Liver (tissue), 8 donors: ENCODE measurements at regions not wholly inside any gene's neighbourhood (a gene's known extent, or its start where the extent isn't known, plus 50 kb on each side); places are given as distances from the start of the nearest gene placed in this dataset.

Experiments
- DNase-seq: peaks from one replicate; pipeline ENCODE4 v3.0.0-alpha.2; 2017; ENCODE audit warnings: low spot score
- H3K27ac ChIP-seq, 2 donors: one replicate each; pipeline ENCODE4 v1.7.0; 2013; ENCODE audit warnings: inconsistent platforms in 2 of 2, low read length in 2 of 2, control low read depth in 1 of 2, low read depth in 1 of 2, mild to moderate bottlenecking in 1 of 2
- H3K27me3 ChIP-seq, 4 donors: one replicate each; pipeline versions ENCODE4 v1.6.1 to v1.7.0; 2013; ENCODE audit warnings: low read length in 3 of 4, inconsistent platforms in 1 of 4, mild to moderate bottlenecking in 1 of 4, moderate library complexity in 1 of 4; ENCODE audit not compliant: control insufficient read depth in 4 of 4, insufficient read depth in 4 of 4
- H3K36me3 ChIP-seq, 4 donors: one replicate each; pipeline versions ENCODE4 v1.6.1 to v1.7.0; 2013; ENCODE audit warnings: low read length in 3 of 4, mild to moderate bottlenecking in 3 of 4, low read depth in 1 of 4, moderate library complexity in 1 of 4; ENCODE audit not compliant: control insufficient read depth in 4 of 4, insufficient read depth in 3 of 4
- H3K4me1 ChIP-seq, 4 donors: one replicate each; pipeline versions ENCODE4 v1.6.1 to v1.7.0; 2013; ENCODE audit warnings: low read length in 3 of 4, mild to moderate bottlenecking in 3 of 4, moderate library complexity in 1 of 4; ENCODE audit not compliant: control insufficient read depth in 4 of 4, insufficient read depth in 4 of 4
- H3K4me3 ChIP-seq, 3 donors: one replicate each; pipeline versions ENCODE4 v1.6.1 to v1.7.0; 2013; ENCODE audit warnings: low read length in 3 of 3, control low read depth in 1 of 3, low read depth in 1 of 3, mild to moderate bottlenecking in 1 of 3
- H3K9ac ChIP-seq, 2 donors: one replicate each; pipeline ENCODE4 v1.7.0; 2013; ENCODE audit warnings: low read length in 2 of 2, mild to moderate bottlenecking in 2 of 2, moderate library complexity in 2 of 2, control low read depth in 1 of 2, low read depth in 1 of 2
- H3K9me3 ChIP-seq, 4 donors: one replicate each; pipeline versions ENCODE4 v1.6.1 to v1.7.0; 2013; ENCODE audit warnings: low read length in 3 of 4; ENCODE audit not compliant: control insufficient read depth in 4 of 4
- EGR1 ChIP-seq, 2 donors: IDR thresholded peaks; 2 replicates each; pipeline ENCODE4 v1.6.1; 2016 to 2018; ENCODE audit warnings: antibody characterized with exemption in 2 of 2, low read depth in 2 of 2
- FOXA1 ChIP-seq: IDR thresholded peaks from 2 replicates; pipeline ENCODE4 v1.6.1; 2016; ENCODE audit warnings: antibody characterized with exemption
- FOXA2 ChIP-seq: IDR thresholded peaks from 2 replicates; pipeline ENCODE4 v1.6.1; 2016; ENCODE audit warnings: antibody characterized with exemption
- GABPA ChIP-seq, 2 donors: IDR thresholded peaks in 1 of 2; conservative IDR thresholded peaks in 1 of 2; 2 replicates each; pipeline ENCODE4 v1.6.1; 2016; ENCODE audit warnings: antibody characterized with exemption in 2 of 2, mild to moderate bottlenecking in 1 of 2, moderate library complexity in 1 of 2
- HNF4A ChIP-seq, 2 donors: conservative IDR thresholded peaks; 2 replicates each; pipeline ENCODE4 v1.6.1; 2016; ENCODE audit warnings: antibody characterized with exemption in 2 of 2, mild to moderate bottlenecking in 2 of 2
- HNF4G ChIP-seq: IDR thresholded peaks from 2 replicates; pipeline ENCODE4 v1.6.1; 2016; ENCODE audit warnings: antibody characterized with exemption
- JUND ChIP-seq, 2 donors: IDR thresholded peaks; 2 replicates each; pipeline ENCODE4 v1.6.1; 2016; ENCODE audit warnings: antibody characterized with exemption in 2 of 2
- NR2F2 ChIP-seq: IDR thresholded peaks from 2 replicates; pipeline ENCODE4 v1.6.1; 2016; ENCODE audit warnings: antibody characterized with exemption
- RAD21 ChIP-seq, 2 donors: IDR thresholded peaks; 2 replicates each; pipeline ENCODE4 v1.6.1; 2016; ENCODE audit warnings: antibody characterized with exemption in 2 of 2, mild to moderate bottlenecking in 2 of 2
- RXRA ChIP-seq, 2 donors: IDR thresholded peaks; 2 replicates each; pipeline ENCODE4 v1.6.1; 2017 to 2018; ENCODE audit warnings: antibody characterized with exemption in 2 of 2, mild to moderate bottlenecking in 1 of 2
- SP1 ChIP-seq: IDR thresholded peaks from 2 replicates; pipeline ENCODE4 v1.6.1; 2018; ENCODE audit warnings: antibody characterized with exemption, mild to moderate bottlenecking
- TAF1 ChIP-seq: conservative IDR thresholded peaks from 2 replicates; pipeline ENCODE4 v1.6.1; 2016; ENCODE audit warnings: antibody characterized with exemption, mild to moderate bottlenecking
- YY1 ChIP-seq: IDR thresholded peaks from 2 replicates; pipeline ENCODE4 v1.6.1; 2016; ENCODE audit warnings: antibody characterized with exemption, mild to moderate bottlenecking
- WGBS: extraction: QIAGEN DNeasy Blood & Tissue Kit; methylation state at CpG from one replicate; pipeline ENCODE4 v1.1.7; 2013; 5-methylcytosine and 5-hydroxymethylcytosine counted together
- TF ChIP-seq, protein P1 (sequence below): IDR thresholded peaks from 2 replicates; pipeline ENCODE4 v1.6.1; 2016; ENCODE audit warnings: antibody characterized with exemption, mild to moderate bottlenecking
- TF ChIP-seq, protein P2 (sequence below): fragments of 150-350 bp; IDR thresholded peaks from 2 replicates; pipeline ENCODE4 v1.5.1; 2017; ENCODE audit warnings: improper control_type of control experiment, low read depth, low read length; ENCODE audit not compliant: missing input control
- TF ChIP-seq, protein P3 (sequence below): IDR thresholded peaks from 2 replicates; pipeline ENCODE4 v1.6.1; 2016; ENCODE audit warnings: antibody characterized with exemption
- TF ChIP-seq, protein P4 (sequence below): IDR thresholded peaks from 2 replicates; pipeline ENCODE4 v1.6.1; 2016; ENCODE audit warnings: antibody characterized with exemption
- TF ChIP-seq, protein P5 (sequence below): IDR thresholded peaks from 2 replicates; pipeline ENCODE4 v1.6.1; 2016; ENCODE audit warnings: antibody characterized with exemption
- donor health status: healthy.
- donor health status: healthy.
- donor health status: healthy.
- donor health status: healthy.
- donor health status: healthy.

DNA sequence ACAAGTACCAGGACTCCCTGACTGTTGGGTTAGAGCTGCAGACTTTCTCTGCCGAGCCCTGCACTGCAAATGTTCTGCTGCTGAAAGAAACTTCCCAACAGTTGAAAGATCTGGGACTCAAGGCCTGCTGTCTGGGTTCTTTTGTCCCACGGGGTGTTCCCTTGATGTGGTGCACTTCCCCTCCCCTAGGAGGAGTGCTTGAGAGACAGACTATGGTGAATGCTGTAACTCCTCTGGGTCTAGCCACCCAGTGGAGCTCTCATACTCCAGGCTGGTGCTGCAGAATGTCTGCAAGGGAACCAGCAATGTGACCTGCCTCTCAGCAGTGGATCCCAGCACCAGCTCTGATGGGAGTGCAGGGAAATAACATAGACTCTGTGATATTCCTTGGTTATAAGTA lies 129.2 kb upstream of the SLCO1B1 start:
- H3K4me1 ChIP-seq = no peaks in the 10 kb centered on the region
- H3K9me3 ChIP-seq = no peaks in the 10 kb centered on the region
- H3K36me3 ChIP-seq = peaks cover 0 to 6% (median 0%) of the 10 kb centered on the region in 4 donors
- H3K4me3 ChIP-seq = peak overlapping the region in 1 of 3 donors; percentile 1
- WGBS = 83% methylated on average over 2 of the region's 2 CpGs
- TF ChIP-seq FOXA1 = no peak
- TF ChIP-seq, protein P1, sequence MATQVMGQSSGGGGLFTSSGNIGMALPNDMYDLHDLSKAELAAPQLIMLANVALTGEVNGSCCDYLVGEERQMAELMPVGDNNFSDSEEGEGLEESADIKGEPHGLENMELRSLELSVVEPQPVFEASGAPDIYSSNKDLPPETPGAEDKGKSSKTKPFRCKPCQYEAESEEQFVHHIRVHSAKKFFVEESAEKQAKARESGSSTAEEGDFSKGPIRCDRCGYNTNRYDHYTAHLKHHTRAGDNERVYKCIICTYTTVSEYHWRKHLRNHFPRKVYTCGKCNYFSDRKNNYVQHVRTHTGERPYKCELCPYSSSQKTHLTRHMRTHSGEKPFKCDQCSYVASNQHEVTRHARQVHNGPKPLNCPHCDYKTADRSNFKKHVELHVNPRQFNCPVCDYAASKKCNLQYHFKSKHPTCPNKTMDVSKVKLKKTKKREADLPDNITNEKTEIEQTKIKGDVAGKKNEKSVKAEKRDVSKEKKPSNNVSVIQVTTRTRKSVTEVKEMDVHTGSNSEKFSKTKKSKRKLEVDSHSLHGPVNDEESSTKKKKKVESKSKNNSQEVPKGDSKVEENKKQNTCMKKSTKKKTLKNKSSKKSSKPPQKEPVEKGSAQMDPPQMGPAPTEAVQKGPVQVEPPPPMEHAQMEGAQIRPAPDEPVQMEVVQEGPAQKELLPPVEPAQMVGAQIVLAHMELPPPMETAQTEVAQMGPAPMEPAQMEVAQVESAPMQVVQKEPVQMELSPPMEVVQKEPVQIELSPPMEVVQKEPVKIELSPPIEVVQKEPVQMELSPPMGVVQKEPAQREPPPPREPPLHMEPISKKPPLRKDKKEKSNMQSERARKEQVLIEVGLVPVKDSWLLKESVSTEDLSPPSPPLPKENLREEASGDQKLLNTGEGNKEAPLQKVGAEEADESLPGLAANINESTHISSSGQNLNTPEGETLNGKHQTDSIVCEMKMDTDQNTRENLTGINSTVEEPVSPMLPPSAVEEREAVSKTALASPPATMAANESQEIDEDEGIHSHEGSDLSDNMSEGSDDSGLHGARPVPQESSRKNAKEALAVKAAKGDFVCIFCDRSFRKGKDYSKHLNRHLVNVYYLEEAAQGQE = no peak
- TF ChIP-seq SP1 = no peak
- TF ChIP-seq RAD21 (IDR thresholded peaks at IDR 0.05) = no peak
- no peak for TF ChIP-seq HNF4A (conservative IDR thresholded peaks at IDR 0.05)
- TF ChIP-seq FOXA2 = no peak
- TF ChIP-seq NR2F2 = no peak
- TF ChIP-seq EGR1 (IDR thresholded peaks at IDR 0.05; ENCODE audit: low read depth in 2 of 2) = no peak
- no peak for TF ChIP-seq HNF4G
- TF ChIP-seq TAF1 = no peak
- TF ChIP-seq, protein P2, sequence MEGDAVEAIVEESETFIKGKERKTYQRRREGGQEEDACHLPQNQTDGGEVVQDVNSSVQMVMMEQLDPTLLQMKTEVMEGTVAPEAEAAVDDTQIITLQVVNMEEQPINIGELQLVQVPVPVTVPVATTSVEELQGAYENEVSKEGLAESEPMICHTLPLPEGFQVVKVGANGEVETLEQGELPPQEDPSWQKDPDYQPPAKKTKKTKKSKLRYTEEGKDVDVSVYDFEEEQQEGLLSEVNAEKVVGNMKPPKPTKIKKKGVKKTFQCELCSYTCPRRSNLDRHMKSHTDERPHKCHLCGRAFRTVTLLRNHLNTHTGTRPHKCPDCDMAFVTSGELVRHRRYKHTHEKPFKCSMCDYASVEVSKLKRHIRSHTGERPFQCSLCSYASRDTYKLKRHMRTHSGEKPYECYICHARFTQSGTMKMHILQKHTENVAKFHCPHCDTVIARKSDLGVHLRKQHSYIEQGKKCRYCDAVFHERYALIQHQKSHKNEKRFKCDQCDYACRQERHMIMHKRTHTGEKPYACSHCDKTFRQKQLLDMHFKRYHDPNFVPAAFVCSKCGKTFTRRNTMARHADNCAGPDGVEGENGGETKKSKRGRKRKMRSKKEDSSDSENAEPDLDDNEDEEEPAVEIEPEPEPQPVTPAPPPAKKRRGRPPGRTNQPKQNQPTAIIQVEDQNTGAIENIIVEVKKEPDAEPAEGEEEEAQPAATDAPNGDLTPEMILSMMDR = no peak
- no peak for TF ChIP-seq RXRA (IDR thresholded peaks at IDR 0.05)
- TF ChIP-seq, protein P3, sequence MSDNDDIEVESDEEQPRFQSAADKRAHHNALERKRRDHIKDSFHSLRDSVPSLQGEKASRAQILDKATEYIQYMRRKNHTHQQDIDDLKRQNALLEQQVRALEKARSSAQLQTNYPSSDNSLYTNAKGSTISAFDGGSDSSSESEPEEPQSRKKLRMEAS = no peak
- TF ChIP-seq, protein P4, sequence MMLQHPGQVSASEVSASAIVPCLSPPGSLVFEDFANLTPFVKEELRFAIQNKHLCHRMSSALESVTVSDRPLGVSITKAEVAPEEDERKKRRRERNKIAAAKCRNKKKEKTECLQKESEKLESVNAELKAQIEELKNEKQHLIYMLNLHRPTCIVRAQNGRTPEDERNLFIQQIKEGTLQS = no peak
- TF ChIP-seq JUND (IDR thresholded peaks at IDR 0.05) = no peak
- TF ChIP-seq, protein P5, sequence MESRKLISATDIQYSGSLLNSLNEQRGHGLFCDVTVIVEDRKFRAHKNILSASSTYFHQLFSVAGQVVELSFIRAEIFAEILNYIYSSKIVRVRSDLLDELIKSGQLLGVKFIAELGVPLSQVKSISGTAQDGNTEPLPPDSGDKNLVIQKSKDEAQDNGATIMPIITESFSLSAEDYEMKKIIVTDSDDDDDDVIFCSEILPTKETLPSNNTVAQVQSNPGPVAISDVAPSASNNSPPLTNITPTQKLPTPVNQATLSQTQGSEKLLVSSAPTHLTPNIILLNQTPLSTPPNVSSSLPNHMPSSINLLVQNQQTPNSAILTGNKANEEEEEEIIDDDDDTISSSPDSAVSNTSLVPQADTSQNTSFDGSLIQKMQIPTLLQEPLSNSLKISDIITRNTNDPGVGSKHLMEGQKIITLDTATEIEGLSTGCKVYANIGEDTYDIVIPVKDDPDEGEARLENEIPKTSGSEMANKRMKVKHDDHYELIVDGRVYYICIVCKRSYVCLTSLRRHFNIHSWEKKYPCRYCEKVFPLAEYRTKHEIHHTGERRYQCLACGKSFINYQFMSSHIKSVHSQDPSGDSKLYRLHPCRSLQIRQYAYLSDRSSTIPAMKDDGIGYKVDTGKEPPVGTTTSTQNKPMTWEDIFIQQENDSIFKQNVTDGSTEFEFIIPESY = no peak
- H3K27ac ChIP-seq = no peak overlapping the region
- H3K27me3 ChIP-seq = no peaks in the 10 kb centered on the region
- DNase-seq = no peak
- no peak overlapping the region for H3K9ac ChIP-seq

DNA sequence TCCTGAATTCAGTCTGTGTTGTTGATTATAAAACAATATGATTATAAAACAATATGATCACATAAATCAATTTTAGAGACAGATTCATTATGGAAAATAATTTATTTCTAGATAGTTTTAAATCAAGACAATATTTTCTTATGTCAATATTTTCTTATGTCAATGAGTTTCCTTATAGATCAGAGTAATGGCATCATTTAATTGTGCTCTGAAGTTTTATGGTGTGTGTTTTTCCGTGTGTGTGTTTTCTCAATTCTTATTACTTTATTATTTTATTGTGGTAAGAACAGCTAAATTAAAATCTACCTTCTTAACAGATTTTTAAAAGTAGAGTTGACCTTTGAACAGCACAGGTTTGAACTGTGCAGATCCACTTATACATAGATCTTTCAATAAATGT lies 105.3 kb upstream of the SLCO1B1 start:
- H3K27me3 ChIP-seq = no peaks in the 10 kb centered on the region
- H3K36me3 ChIP-seq = peaks cover 0 to 3% (median 0%) of the 10 kb centered on the region in 4 donors
- 88% methylated on average over 1 of the region's 1 CpG for WGBS
- H3K9me3 ChIP-seq = no peaks in the 10 kb centered on the region
- H3K4me1 ChIP-seq = no peaks in the 10 kb centered on the region
- H3K4me3 ChIP-seq = no peak overlapping the region
- H3K27ac ChIP-seq = no peak overlapping the region
- DNase-seq = no peak
- no peak overlapping the region for H3K9ac ChIP-seq
- no peak for TF ChIP-seq HNF4G
- TF ChIP-seq, protein P4 = no peak
- TF ChIP-seq JUND (IDR thresholded peaks at IDR 0.05) = no peak
- no peak for TF ChIP-seq GABPA (IDR thresholded peaks at IDR 0.05 in 1 of 2, conservative IDR thresholded peaks at IDR 0.05 in 1 of 2)
- no peak for TF ChIP-seq TAF1
- TF ChIP-seq SP1 = no peak
- no peak for TF ChIP-seq YY1
- TF ChIP-seq RAD21 (IDR thresholded peaks at IDR 0.05) = no peak
- no peak for TF ChIP-seq HNF4A (conservative IDR thresholded peaks at IDR 0.05)
- no peak for TF ChIP-seq EGR1 (IDR thresholded peaks at IDR 0.05; ENCODE audit: low read depth in 2 of 2)
- TF ChIP-seq, protein P1 = no peak
- TF ChIP-seq FOXA2 = no peak
- TF ChIP-seq, protein P2 = no peak
